ENCODE measurements at regions not wholly inside any gene's neighbourhood (a gene's known extent, or its start where the extent isn't known, plus 50 kb on each side); places are given as distances from the start of the nearest gene placed in this dataset.
"Not testable (repeated sequence)": the region's sequence is repeated elsewhere in the genome, so short reads cannot be mapped to it uniquely, and the experiment has no call there.

DNA sequence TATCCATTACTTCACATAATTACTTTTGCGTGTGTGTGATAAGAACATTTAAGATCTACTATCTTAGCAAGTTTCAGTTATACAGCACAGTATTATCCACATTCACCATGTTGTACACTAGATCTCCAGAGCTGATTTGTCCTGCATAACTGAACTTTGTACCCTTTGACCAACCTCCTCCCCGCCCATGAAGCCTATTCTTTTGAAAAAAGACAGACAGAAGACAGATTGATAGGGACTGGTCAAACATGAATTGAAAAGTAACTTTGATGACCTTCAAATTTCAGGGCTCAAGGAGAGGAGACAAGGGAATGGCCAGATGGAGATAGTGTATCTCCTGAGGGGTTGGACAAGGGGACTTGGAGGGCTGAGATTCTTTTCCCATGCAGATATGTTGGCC is 96.3 kb downstream of the CMC2 start:
- WGBS, 5 donors: 81 to 92% (median 85%) methylated on average over 2 of the region's 2 CpGs
- peaks cover 0 to 4% (median 0%) of the 10 kb centered on the region in 7 donors for H3K27me3 ChIP-seq (replicated peaks in 1 of 7)
- DNase-seq: no peak
- H3K4me1 ChIP-seq: no peaks in the 10 kb centered on the region
- intact Hi-C loops (cut with DNase I; ENCODE audit: low total_unique reads): no loop called here
- H3K4me3 ChIP-seq: no peak overlapping the region
- H3K36me3 ChIP-seq: no peaks in the 10 kb centered on the region
- peaks cover 0 to 13% (median 3%) of the 10 kb centered on the region in 8 donors for H3K9me3 ChIP-seq
- TF ChIP-seq POLR2A (IDR thresholded peaks at IDR 0.05): no peak
- no peak for TF ChIP-seq CTCF (IDR thresholded peaks at IDR 0.05 in 8 of 11, conservative IDR thresholded peaks at IDR 0.05 in 3 of 11)
- TF ChIP-seq POLR2AphosphoS5 (IDR thresholded peaks at IDR 0.05): no peak
- H3K27ac ChIP-seq: no peak overlapping the region

- 43 to 58% (median 48%) methylated on average over 3 of the region's 3 CpGs for WGBS, 5 donors
- intact Hi-C loops (cut with DNase I; ENCODE audit: low total_unique reads): no loop called here
- TF ChIP-seq POLR2A (IDR thresholded peaks at IDR 0.05) (no peak), CTCF (IDR thresholded peaks at IDR 0.05 in 8 of 11, conservative IDR thresholded peaks at IDR 0.05 in 3 of 11) (no peak), POLR2AphosphoS5 (IDR thresholded peaks at IDR 0.05) (no peak)
Measured at GRCh38 chr16:80909720-80910119, 97.0 kb downstream of the CMC2 start.

DNA sequence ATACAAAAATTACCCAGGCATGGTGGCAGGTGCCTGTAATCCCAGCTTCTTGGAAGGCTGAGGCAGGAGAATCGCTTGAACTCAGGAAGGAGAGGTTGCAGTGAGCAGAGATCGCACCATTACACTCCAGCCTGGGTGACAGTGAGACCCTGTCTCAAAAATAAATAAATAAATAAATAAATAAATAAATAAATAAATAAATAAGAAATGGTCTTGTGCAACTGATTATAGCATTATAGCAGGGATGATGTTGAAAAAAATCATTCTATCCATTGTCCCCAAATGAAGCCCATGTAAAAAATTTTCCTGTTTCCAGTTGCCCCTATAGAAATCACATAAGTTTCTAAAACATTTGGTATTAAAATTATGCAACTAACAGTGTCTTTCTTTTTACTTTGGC is 100.5 kb downstream of the CMC2 start:
- 87 to 98% (median 95%) methylated on average over 2 of the region's 2 CpGs for WGBS, 5 donors
- intact Hi-C loops (cut with DNase I; ENCODE audit: low total_unique reads): not testable (repeated sequence)

More at GRCh38 chr16:80909720-80910119, 97.0 kb downstream of the CMC2 start:
- Histone ChIP-seq H3K4me3 (no peak overlapping the region), H3K36me3 (no peaks in the 10 kb centered on the region), H3K27me3 (replicated peaks in 1 of 7) (peaks cover 0 to 4% (median 0%) of the 10 kb centered on the region in 7 donors), H3K27ac (no peak overlapping the region), H3K9me3 (peaks cover 0 to 13% (median 3%) of the 10 kb centered on the region in 8 donors), H3K4me1 (no peaks in the 10 kb centered on the region)
- DNase-seq: no peak

DNA sequence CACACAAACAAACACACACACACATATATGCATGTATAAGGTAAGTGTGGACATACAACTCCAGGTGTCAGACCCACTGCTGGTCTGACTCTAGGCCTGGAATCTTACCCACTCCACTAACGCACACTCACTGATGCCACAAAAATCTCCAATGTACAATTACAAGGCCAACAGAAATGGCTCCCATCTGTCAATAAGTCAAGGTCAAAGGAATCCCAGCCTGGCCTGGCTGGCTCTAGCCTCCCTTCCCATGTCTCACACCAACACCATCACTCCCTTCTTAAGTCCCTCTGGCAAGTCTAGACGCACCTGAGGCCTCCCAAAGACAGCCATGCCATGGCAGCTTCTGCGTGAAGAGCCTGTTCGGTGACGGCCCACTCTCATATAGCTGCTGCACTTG is 99.2 kb upstream of the CDYL2 start:
- TF ChIP-seq POLR2A (IDR thresholded peaks at IDR 0.05): no peak
- no peak for TF ChIP-seq POLR2AphosphoS5 (IDR thresholded peaks at IDR 0.05)
- no peak for TF ChIP-seq CTCF (IDR thresholded peaks at IDR 0.05 in 8 of 11, conservative IDR thresholded peaks at IDR 0.05 in 3 of 11)
- 85 to 96% (median 93%) methylated on average over 5 of the region's 5 CpGs for WGBS, 5 donors
- Histone ChIP-seq H3K4me3 (no peak overlapping the region), H3K36me3 (no peaks in the 10 kb centered on the region), H3K27ac (no peak overlapping the region), H3K27me3 (replicated peaks in 1 of 7) (peaks cover 0 to 5% (median 0%) of the 10 kb centered on the region in 7 donors), H3K9me3 (no peaks in the 10 kb centered on the region), H3K4me1 (peaks cover 0 to 4% (median 0%) of the 10 kb centered on the region in 6 donors)
- intact Hi-C loops (cut with DNase I; ENCODE audit: low total_unique reads): no loop called here
- no peak for DNase-seq

More for the DNA sequence above, 100.5 kb downstream of the CMC2 start:
- not testable (repeated sequence) for H3K4me3 ChIP-seq; H3K4me1 ChIP-seq; H3K27ac ChIP-seq; H3K27me3 ChIP-seq (replicated peaks in 1 of 7); H3K9me3 ChIP-seq; DNase-seq; H3K36me3 ChIP-seq

Data from spleen (tissue), 11 donors.